HEK293T (cell line): ENCODE measurements at regions not wholly inside any gene's neighbourhood (a gene's known extent, or its start where the extent isn't known, plus 50 kb on each side); places are given as distances from the start of the nearest gene placed in this dataset.

Source experiments
- CTCF ChIA-PET: fragments of 350-600 bp; formaldehyde crosslinking; extraction: SDS; loops from one replicate; lab custom pipeline; 2021; ENCODE audit warnings: antibody characterized with exemption, inconsistent platforms; lab: Yijun Ruan, JAX
- POLR2A ChIA-PET: fragments of 350-600 bp; formaldehyde crosslinking; extraction: SDS; loops from one replicate; lab custom pipeline; 2020; ENCODE audit warnings: antibody characterized with exemption, inconsistent platforms; lab: Yijun Ruan, JAX
- DNase-seq: peaks from one replicate; pipeline ENCODE4 v3.0.0; 2012; ENCODE audit warnings: mixed read lengths; ENCODE audit errors: extremely low spot score
- ARNT ChIP-seq: fragments of 450-650 bp; IDR thresholded peaks from 2 replicates; pipeline ENCODE4 v1.6.1; 2017; ENCODE audit warnings: mild to moderate bottlenecking
- BHLHE40 ChIP-seq: fragments of 450-650 bp; IDR thresholded peaks from 2 replicates; pipeline ENCODE4 v1.6.1; 2016; ENCODE audit warnings: mild to moderate bottlenecking, moderate library complexity, borderline replicate concordance
- CTBP1 ChIP-seq: fragments of 450-650 bp; IDR thresholded peaks from 2 replicates; pipeline ENCODE4 v1.6.1; 2016; ENCODE audit warnings: borderline replicate concordance
- ELF4 ChIP-seq: fragments of 450-650 bp; IDR thresholded peaks from 2 replicates; pipeline ENCODE4 v1.6.1; 2017; ENCODE audit warnings: antibody characterized with exemption
- FOXA1 ChIP-seq: fragments of 450-650 bp; IDR thresholded peaks from 2 replicates; pipeline ENCODE4 v1.6.1; 2016; ENCODE audit warnings: mild to moderate bottlenecking
- FOXK2 ChIP-seq: fragments of 450-650 bp; IDR thresholded peaks from 2 replicates; pipeline ENCODE4 v1.6.1; 2016; ENCODE audit warnings: mild to moderate bottlenecking
- FOXM1 ChIP-seq: fragments of 450-650 bp; IDR thresholded peaks from 2 replicates; pipeline ENCODE4 v1.6.1; 2017; ENCODE audit warnings: mild to moderate bottlenecking, borderline replicate concordance
- HDGF ChIP-seq: fragments of 450-650 bp; IDR thresholded peaks from 2 replicates; pipeline ENCODE4 v1.6.1; 2017; ENCODE audit warnings: antibody characterized with exemption, borderline replicate concordance
- L3MBTL2 ChIP-seq: fragments of 450-650 bp; conservative IDR thresholded peaks from 2 replicates; pipeline ENCODE4 v1.6.1; 2016; ENCODE audit warnings: mild to moderate bottlenecking
- LEF1 ChIP-seq: fragments of 450-650 bp; IDR thresholded peaks from 2 replicates; pipeline ENCODE4 v1.6.1; 2017; ENCODE audit warnings: mild to moderate bottlenecking, borderline replicate concordance
- NFRKB ChIP-seq: fragments of 450-650 bp; IDR thresholded peaks from 2 replicates; pipeline ENCODE4 v1.6.1; 2016; ENCODE audit warnings: mild to moderate bottlenecking, moderate library complexity
- SP1 ChIP-seq: fragments of 450-650 bp; IDR thresholded peaks from 2 replicates; pipeline ENCODE4 v1.6.1; 2017
- SUZ12 ChIP-seq: fragments of 450-650 bp; IDR thresholded peaks from 2 replicates; pipeline ENCODE4 v1.6.1; 2016; ENCODE audit warnings: mild to moderate bottlenecking
- TARDBP ChIP-seq: fragments of 450-650 bp; IDR thresholded peaks from 2 replicates; pipeline ENCODE4 v1.6.1; 2016
- ZNF384 ChIP-seq: fragments of 450-650 bp; IDR thresholded peaks from 2 replicates; pipeline ENCODE4 v1.6.1; 2016
- TF ChIP-seq, protein P1 (sequence below): fragments of 450-650 bp; IDR thresholded peaks from 2 replicates; pipeline ENCODE4 v1.6.1; 2016

DNA sequence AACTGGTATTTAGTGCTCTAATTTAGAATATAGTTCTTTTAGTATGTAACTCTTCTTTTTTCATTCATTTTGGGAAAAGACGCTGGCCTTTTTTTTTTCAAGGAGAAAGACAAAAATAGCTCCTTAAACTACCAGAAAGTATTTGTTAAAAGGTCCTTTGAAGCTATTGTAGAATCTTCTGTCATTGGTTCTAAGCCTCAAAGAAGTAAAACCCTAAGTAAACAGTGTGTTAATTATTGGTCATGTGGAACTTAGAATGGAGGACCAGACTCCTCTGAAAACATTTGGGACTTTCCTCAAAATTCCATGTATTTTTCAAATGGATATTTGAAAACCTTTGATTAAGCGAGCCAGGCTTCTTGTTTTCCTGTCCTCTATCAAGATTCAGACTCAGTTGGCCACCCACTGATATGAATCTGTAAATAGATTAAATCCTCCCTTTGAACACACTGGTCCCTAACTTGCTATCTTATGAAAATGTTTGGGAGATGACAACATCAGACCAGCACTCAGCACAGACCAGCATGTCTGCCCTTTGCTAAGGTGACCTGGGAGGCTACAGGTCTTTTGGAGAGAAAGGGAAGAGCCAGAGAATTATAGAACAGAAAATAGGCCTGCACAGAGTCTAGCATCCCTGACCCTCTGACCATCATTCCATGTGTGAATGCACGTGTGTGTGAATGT is 120.3 kb upstream of the GATA6 start:
- no peak for DNase-seq
- ChIA-PET POLR2A (no interaction called here), CTCF (interaction anchor here (0.7 kb wide), 1 partner anchor 675 kb away, joined by 3 read pairs; no protein-coding TSS in a partner anchor)
- TF ChIP-seq FOXM1 (no peak), SUZ12 (no peak), CTBP1 (no peak), HDGF (no peak), L3MBTL2 (no peak), BHLHE40 (no peak), SP1 (no peak), NFRKB (no peak), FOXK2 (no peak), ELF4 (no peak), LEF1 (no peak)
- TF ChIP-seq, protein P1, sequence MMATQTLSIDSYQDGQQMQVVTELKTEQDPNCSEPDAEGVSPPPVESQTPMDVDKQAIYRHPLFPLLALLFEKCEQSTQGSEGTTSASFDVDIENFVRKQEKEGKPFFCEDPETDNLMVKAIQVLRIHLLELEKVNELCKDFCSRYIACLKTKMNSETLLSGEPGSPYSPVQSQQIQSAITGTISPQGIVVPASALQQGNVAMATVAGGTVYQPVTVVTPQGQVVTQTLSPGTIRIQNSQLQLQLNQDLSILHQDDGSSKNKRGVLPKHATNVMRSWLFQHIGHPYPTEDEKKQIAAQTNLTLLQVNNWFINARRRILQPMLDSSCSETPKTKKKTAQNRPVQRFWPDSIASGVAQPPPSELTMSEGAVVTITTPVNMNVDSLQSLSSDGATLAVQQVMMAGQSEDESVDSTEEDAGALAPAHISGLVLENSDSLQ = no peak

DNA sequence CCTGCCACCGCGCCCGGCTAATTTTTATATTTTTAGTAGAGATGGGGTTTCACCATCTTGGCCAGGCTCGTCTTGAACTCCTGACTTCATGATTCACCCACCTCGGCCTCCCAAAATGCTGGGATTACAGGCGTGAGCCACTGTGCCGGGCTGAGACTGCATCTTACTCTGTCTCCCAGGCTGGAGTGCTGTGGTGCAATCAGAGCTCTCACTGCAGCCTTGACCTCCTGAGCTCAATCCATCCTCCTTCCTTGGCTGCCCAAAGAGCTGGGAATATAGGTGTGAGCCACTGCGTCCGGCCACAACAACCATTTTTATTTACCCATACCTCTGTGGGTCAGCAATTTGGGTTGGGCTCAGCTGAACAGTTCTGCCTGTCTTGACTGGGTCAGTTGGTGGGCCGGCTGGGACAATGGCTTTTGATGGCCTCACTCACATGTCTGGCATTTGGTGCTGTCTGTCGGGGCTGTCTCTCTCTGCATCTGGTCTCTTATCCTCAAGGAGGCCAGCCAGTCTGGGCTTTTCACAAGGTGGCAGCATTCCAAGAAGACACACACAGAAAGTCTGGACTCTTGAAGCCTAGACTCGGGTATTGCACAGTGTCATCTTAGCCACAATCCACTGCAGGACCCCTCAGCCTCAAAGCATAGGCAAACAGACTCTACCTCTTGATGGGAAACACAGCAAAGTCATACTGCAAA is 116.8 kb upstream of the GATA6 start:
- ChIA-PET CTCF (interaction anchor here (0.7 kb wide), 1 partner anchor 931 kb away, joined by 8 read pairs; no protein-coding TSS in a partner anchor), POLR2A (no interaction called here)
- DNase-seq = no peak
- no peak for TF ChIP-seq CTBP1
- TF ChIP-seq SUZ12 = no peak
- TF ChIP-seq ZNF384 = no peak
- TF ChIP-seq TARDBP = no peak
- TF ChIP-seq FOXM1 = no peak
- TF ChIP-seq SP1 = no peak
- TF ChIP-seq L3MBTL2 = no peak

DNA sequence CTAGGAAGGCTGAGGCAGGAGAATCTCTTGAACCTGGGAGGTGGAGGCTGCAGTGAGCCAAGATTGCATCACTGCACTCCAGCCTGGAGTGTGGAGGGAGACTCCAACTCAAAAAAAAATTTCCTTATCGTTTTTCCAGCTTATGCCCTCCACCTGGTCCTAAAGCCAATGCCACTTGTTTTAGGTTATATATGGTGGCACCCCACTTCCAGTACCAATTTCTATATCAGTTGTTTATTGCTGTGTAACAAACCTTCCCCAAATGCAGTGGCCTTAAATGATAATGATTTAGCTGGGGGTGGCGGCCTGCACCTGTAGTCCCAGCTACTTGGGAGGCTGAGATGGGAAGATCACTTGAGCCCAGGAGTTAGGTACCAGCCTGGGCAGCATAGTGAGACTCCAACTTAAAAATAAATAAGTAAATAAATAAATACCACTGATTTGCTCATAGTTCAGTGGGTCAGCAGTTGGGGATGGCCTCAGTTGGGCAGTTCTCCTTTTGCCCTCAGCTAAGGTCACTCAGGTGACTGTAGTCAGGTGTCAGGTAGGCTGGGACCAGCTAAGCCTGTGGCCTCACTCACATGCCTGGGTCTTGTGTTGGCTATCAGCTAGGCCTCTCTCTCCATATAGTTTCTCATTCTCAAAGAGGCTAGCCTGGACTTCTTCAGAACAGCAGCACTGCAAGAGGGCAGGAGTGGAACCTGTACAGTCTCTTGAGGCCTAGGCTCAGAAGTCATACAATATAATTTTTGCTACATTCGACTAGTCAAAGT is 113.7 kb upstream of the GATA6 start:
- CTCF ChIA-PET = no interaction called here
- TF ChIP-seq ELF4 = no peak
- TF ChIP-seq CTBP1 = no peak
- TF ChIP-seq HDGF = no peak
- no peak for TF ChIP-seq ZNF384
- no peak for TF ChIP-seq BHLHE40
- TF ChIP-seq FOXA1 = no peak
- no peak for TF ChIP-seq SP1
- no peak for TF ChIP-seq FOXK2
- TF ChIP-seq NFRKB = no peak
- no peak for TF ChIP-seq TARDBP
- TF ChIP-seq FOXM1 = no peak
- TF ChIP-seq SUZ12 = no peak
- no peak for TF ChIP-seq L3MBTL2
- no peak for TF ChIP-seq ARNT
- no peak for TF ChIP-seq LEF1
- POLR2A ChIA-PET = no interaction called here
- no peak for DNase-seq

DNA sequence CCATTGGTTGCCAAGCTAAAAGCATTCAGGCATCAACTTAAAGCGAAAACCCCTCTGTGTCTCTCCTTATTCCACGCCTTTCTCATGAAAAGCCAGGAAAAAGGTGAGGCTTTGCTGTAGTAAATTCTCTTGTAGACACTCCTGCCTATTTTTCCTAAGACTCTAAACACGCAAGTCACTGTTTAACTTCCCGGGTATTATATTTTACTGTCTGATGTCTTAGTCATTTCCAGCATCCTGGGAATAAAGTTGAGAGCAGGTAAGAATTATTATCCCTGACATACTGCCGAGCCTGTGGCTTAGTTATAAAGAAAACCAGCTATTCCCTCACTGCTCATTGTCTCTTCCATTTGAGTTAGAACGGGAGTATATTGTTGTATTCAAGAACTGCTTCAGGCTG is 112.4 kb upstream of the GATA6 start:
- ChIA-PET CTCF (interaction anchor here (0.6 kb wide), 1 partner anchor 275 kb away, joined by 3 read pairs; no protein-coding TSS in a partner anchor), POLR2A (no interaction called here)
- TF ChIP-seq FOXA1 = no peak
- DNase-seq = no peak

DNA sequence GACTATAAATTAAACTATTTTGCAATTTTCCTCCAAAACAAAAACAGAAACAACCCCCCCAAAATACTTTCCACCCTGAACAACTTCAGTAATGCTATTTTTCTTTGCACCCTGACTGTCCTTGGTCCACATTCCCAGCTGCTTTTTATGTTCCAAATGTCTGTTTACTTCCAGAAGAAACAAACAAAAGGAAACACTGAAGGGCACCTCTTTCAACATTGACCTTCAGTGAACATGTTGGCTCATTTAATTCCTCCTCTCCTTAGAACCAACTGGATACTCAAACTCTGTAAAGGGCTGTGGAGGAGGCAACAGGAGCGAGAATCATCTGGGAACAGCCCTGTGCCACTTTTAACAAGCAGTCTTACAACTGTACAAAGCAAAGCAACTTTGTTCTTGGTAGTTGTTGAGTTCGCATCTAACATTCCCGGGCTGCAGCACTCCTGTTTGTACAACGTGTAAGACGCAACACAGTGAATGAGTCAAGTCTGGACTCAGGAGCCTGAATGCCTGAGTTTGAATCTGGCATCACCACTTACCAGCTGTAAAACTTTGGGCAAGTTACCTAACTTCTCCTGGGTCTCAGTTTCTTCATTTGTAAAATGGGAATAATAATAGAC is 111.4 kb upstream of the GATA6 start:
- ChIA-PET CTCF (interaction anchor here (0.7 kb wide), 1 partner anchor 60 kb away, joined by 3 read pairs; no protein-coding TSS in a partner anchor), POLR2A (no interaction called here)
- TF ChIP-seq SP1 (no peak), ARNT (no peak), ELF4 (no peak), BHLHE40 (no peak), TARDBP (no peak), FOXK2 (no peak), L3MBTL2 (no peak), SUZ12 (no peak)
- no peak for DNase-seq

DNA sequence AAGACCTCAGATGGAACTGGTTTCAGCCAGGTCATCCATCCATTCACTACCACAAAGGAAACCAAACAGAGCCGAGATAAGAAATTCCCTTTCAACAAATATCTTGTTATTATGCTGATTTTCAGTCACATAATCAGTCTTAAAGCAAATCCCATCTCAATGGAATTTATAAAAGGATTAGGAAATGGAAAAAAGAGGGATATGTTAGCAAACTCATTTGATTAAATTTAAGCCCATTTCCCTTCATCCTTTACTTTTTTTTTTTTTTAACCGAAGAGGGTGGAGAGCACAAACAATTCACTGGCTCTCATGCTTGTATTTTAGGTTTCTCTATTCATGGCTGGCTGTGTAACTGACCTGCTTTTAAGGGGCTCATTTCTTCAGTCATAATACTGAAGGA is 109.0 kb upstream of the GATA6 start:
- CTCF ChIA-PET = no interaction called here
- POLR2A ChIA-PET = interaction anchor here (0.6 kb wide), 1 partner anchor 43 kb away, joined by 3 read pairs; no protein-coding TSS in a partner anchor
- DNase-seq = no peak
- no peak for TF ChIP-seq TARDBP

DNA sequence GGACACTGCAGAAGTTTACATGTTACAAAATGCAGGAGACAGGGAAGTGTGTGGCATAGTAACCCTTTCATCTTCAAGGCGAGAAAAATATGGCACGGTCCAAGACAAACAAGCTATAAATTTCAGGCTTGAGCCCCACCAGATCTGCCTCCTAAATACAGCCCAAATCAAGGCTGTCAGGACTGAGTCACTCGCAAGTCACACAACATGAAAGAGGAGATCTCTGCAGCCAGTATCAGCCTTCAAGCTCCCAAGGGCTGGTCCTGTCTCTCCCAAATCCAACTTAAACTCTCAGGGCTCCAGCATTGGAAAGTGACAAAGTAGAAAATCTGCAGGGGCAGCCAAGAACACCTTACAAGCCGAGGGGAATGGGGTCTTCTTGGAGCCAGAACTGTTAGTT is 106.3 kb upstream of the GATA6 start:
- CTCF ChIA-PET = no interaction called here
- TF ChIP-seq TARDBP (no peak), SP1 (no peak), FOXA1 (no peak), FOXM1 (no peak), ARNT (no peak), NFRKB (no peak)
- TF ChIP-seq, protein P1 = no peak
- POLR2A ChIA-PET = no interaction called here
- no peak for DNase-seq
